ENCODE measurements at regions not wholly inside any gene's neighbourhood (a gene's known extent, or its start where the extent isn't known, plus 50 kb on each side); places are given as distances from the start of the nearest gene placed in this dataset.

GRCh38 chr16:8113843-8114242 is 476.5 kb downstream of the TMEM114 start:
- ATAC-seq (ENCODE audit: low read depth) (no peak), DNase-seq (ENCODE audit: low spot score) (no peak)
- no peaks in the 10 kb centered on the region for H3K4me1 ChIP-seq (ENCODE audit: insufficient read depth, poor library complexity, severe bottlenecking)
- H3K9me3 ChIP-seq (ENCODE audit: severe bottlenecking): no peaks in the 10 kb centered on the region
- no peaks in the 10 kb centered on the region for H3K36me3 ChIP-seq (ENCODE audit: low read depth)
- TF ChIP-seq CTCF (IDR thresholded peaks at IDR 0.05; ENCODE audit: poor library complexity, severe bottlenecking): no peak
- no peaks in the 10 kb centered on the region for H3K27me3 ChIP-seq (ENCODE audit: insufficient read depth, poor library complexity, severe bottlenecking)
- no peak overlapping the region for H3K27ac ChIP-seq (ENCODE audit: poor library complexity, severe bottlenecking)
- no peak overlapping the region for H3K4me3 ChIP-seq (ENCODE audit: severe bottlenecking)

- TF ChIP-seq CTCF (IDR thresholded peaks at IDR 0.05; ENCODE audit: poor library complexity, severe bottlenecking): no peak
These were observed 479.5 kb downstream of the TMEM114 start for GRCh38 chr16:8110572-8111514.

GRCh38 chr16:8109510-8110369 is 480.6 kb downstream of the TMEM114 start:
- H3K36me3 ChIP-seq (ENCODE audit: low read depth): no peaks in the 10 kb centered on the region
- H3K27ac ChIP-seq (ENCODE audit: poor library complexity, severe bottlenecking): no peak overlapping the region
- no peak for TF ChIP-seq CTCF (IDR thresholded peaks at IDR 0.05; ENCODE audit: poor library complexity, severe bottlenecking)
- no peaks in the 10 kb centered on the region for H3K4me1 ChIP-seq (ENCODE audit: insufficient read depth, poor library complexity, severe bottlenecking)
- no peak overlapping the region for H3K4me3 ChIP-seq (ENCODE audit: severe bottlenecking)
- H3K27me3 ChIP-seq (ENCODE audit: insufficient read depth, poor library complexity, severe bottlenecking): no peaks in the 10 kb centered on the region
- no peaks in the 10 kb centered on the region for H3K9me3 ChIP-seq (ENCODE audit: severe bottlenecking)
- DNase-seq (ENCODE audit: low spot score) (no peak), ATAC-seq (ENCODE audit: low read depth) (no peak)

More at GRCh38 chr16:8110572-8111514, 479.5 kb downstream of the TMEM114 start:
- no peaks in the 10 kb centered on the region for H3K9me3 ChIP-seq (ENCODE audit: severe bottlenecking)
- ATAC-seq (ENCODE audit: low read depth) (no peak), DNase-seq (ENCODE audit: low spot score) (no peak)
- no peaks in the 10 kb centered on the region for H3K36me3 ChIP-seq (ENCODE audit: low read depth)
- no peaks in the 10 kb centered on the region for H3K27me3 ChIP-seq (ENCODE audit: insufficient read depth, poor library complexity, severe bottlenecking)
- H3K27ac ChIP-seq (ENCODE audit: poor library complexity, severe bottlenecking): no peak overlapping the region
- H3K4me1 ChIP-seq (ENCODE audit: insufficient read depth, poor library complexity, severe bottlenecking): no peaks in the 10 kb centered on the region
- H3K4me3 ChIP-seq (ENCODE audit: severe bottlenecking): no peak overlapping the region

- DNase-seq (ENCODE audit: low spot score) (no peak), ATAC-seq (ENCODE audit: low read depth) (no peak)
- no peak for TF ChIP-seq CTCF (IDR thresholded peaks at IDR 0.05; ENCODE audit: poor library complexity, severe bottlenecking)
These were observed 481.3 kb downstream of the TMEM114 start for GRCh38 chr16:8108991-8109509.

More at GRCh38 chr16:8108991-8109509, 481.3 kb downstream of the TMEM114 start:
- Histone ChIP-seq H3K27ac (ENCODE audit: poor library complexity, severe bottlenecking) (no peak overlapping the region), H3K4me3 (ENCODE audit: severe bottlenecking) (no peak overlapping the region), H3K36me3 (ENCODE audit: low read depth) (no peaks in the 10 kb centered on the region), H3K9me3 (ENCODE audit: severe bottlenecking) (no peaks in the 10 kb centered on the region), H3K27me3 (ENCODE audit: insufficient read depth, poor library complexity, severe bottlenecking) (no peaks in the 10 kb centered on the region), H3K4me1 (ENCODE audit: insufficient read depth, poor library complexity, severe bottlenecking) (no peaks in the 10 kb centered on the region)

Measured in RWPE2 (cell line).